LHCN-M2 (cell line): ENCODE measurements at regions not wholly inside any gene's neighbourhood (a gene's known extent, or its start where the extent isn't known, plus 50 kb on each side); places are given as distances from the start of the nearest gene placed in this dataset.

Experiments used
- DNase-seq: peaks from one replicate; pipeline ENCODE4 v3.0.0-alpha.2; 2012; ENCODE audit warnings: low read depth

GRCh38 chr5:6831678-6832671, 118.7 kb downstream of the TENT4A start:
- DNase-seq: no peak

- DNase-seq: peak; percentile 47
Observed at GRCh38 chr5:6832994-6833393, 119.8 kb downstream of the TENT4A start.

GRCh38 chr5:6833406-6833805, 120.2 kb downstream of the TENT4A start:
- DNase-seq: no peak

- no peak for DNase-seq
Observed at GRCh38 chr5:6837095-6837494, 123.9 kb downstream of the TENT4A start.

- no peak for DNase-seq
Observed at GRCh38 chr5:6837519-6838110, 124.4 kb downstream of the TENT4A start.

GRCh38 chr5:6838736-6839135, 125.5 kb downstream of the TENT4A start:
- DNase-seq: no peak

GRCh38 chr5:6840136-6840793, 127.0 kb downstream of the TENT4A start:
- no peak for DNase-seq

GRCh38 chr5:6843335-6843734, 130.1 kb downstream of the TENT4A start:
- no peak for DNase-seq

GRCh38 chr5:6843821-6844220, 130.6 kb downstream of the TENT4A start:
- DNase-seq: no peak

GRCh38 chr5:6845856-6846255, 132.6 kb downstream of the TENT4A start:
- DNase-seq: no peak

GRCh38 chr5:6847870-6848269, 134.6 kb downstream of the TENT4A start:
- DNase-seq: no peak

GRCh38 chr5:6849316-6850105, 136.3 kb downstream of the TENT4A start:
- DNase-seq: no peak

- no peak for DNase-seq
Observed at GRCh38 chr5:6850106-6850432, 136.8 kb downstream of the TENT4A start.

- DNase-seq: no peak
Observed at GRCh38 chr5:6856653-6857052, 143.4 kb downstream of the TENT4A start.

GRCh38 chr5:6858419-6858818, 145.2 kb downstream of the TENT4A start:
- no peak for DNase-seq

GRCh38 chr5:6859023-6859422, 145.8 kb downstream of the TENT4A start:
- no peak for DNase-seq

- no peak for DNase-seq
Observed at GRCh38 chr5:6859951-6860638, 146.9 kb downstream of the TENT4A start.

GRCh38 chr5:6861036-6861435, 147.8 kb downstream of the TENT4A start:
- DNase-seq: no peak

GRCh38 chr5:6861667-6862066, 148.4 kb downstream of the TENT4A start:
- no peak for DNase-seq

- no peak for DNase-seq
Observed at GRCh38 chr5:6862306-6862705, 149.1 kb downstream of the TENT4A start.

GRCh38 chr5:6867712-6868111, 154.5 kb downstream of the TENT4A start:
- DNase-seq: no peak
